Stimulated activated naive B cell treated with anti-CD40 and anti-IgM and Interleukin-4, amounts not matched to agents 10 μg/mL and 1 μg/mL and 100 μg/mL, for 72 hours (primary cell): ENCODE measurements at regions not wholly inside any gene's neighbourhood (a gene's known extent, or its start where the extent isn't known, plus 50 kb on each side); places are given as distances from the start of the nearest gene placed in this dataset.

ENCODE experiments used
- ATAC-seq, 2 donors: fragments of 150-1000 bp; cut with Tn5 transposase; replicated peaks; 2 replicates each; pipeline ENCODE4 v1.10.0; 2021; ENCODE audit warnings: moderate library complexity in 1 of 2
- DNase-seq: peaks from one replicate; pipeline ENCODE4 v3.0.0; 2021
- H3K27ac Mint-ChIP-seq: one replicate; pipeline ENCODE4 v1.8.0; 2022; ENCODE audit warnings: mild to moderate bottlenecking, mixed read lengths
- H3K27me3 Mint-ChIP-seq, 2 donors: one replicate each; pipeline ENCODE4 v1.8.0; 2022; ENCODE audit warnings: mixed read lengths in 2 of 2
- H3K36me3 Mint-ChIP-seq, 2 donors: one replicate each; pipeline ENCODE4 v1.8.0; 2022; ENCODE audit warnings: mixed read lengths in 2 of 2, mild to moderate bottlenecking in 1 of 2
- H3K4me1 Mint-ChIP-seq, 2 donors: one replicate each; pipeline ENCODE4 v1.8.0; 2022; ENCODE audit warnings: mixed read lengths in 2 of 2, mild to moderate bottlenecking in 1 of 2
- H3K4me3 Mint-ChIP-seq, 2 donors: one replicate each; pipeline ENCODE4 v1.8.0; 2022; ENCODE audit warnings: mild to moderate bottlenecking in 2 of 2, mixed read lengths in 2 of 2, moderate library complexity in 1 of 2
- H3K9me3 Mint-ChIP-seq, 2 donors: one replicate each; pipeline ENCODE4 v1.8.0; 2022; ENCODE audit warnings: mixed read lengths in 2 of 2, mild to moderate bottlenecking in 1 of 2

- ATAC-seq (no peak), DNase-seq (no peak)
- H3K4me1 Mint-ChIP-seq = peaks cover 11 to 12% of the 10 kb centered on the region in 2 donors
- H3K27ac Mint-ChIP-seq = no peak overlapping the region
- no peaks in the 10 kb centered on the region for H3K36me3 Mint-ChIP-seq
- H3K9me3 Mint-ChIP-seq = peaks cover 4 to 15% of the 10 kb centered on the region in 2 donors
- H3K4me3 Mint-ChIP-seq = no peak overlapping the region
- peaks cover 0 to 7% of the 10 kb centered on the region in 2 donors for H3K27me3 Mint-ChIP-seq
Observed at GRCh38 chr5:144093868-144094267, 76.6 kb downstream of the YIPF5 start.

- peaks cover 0 to 8% of the 10 kb centered on the region in 2 donors for H3K9me3 Mint-ChIP-seq
- H3K4me1 Mint-ChIP-seq = no peaks in the 10 kb centered on the region
- no peak overlapping the region for H3K27ac Mint-ChIP-seq
- peaks cover 0 to 7% of the 10 kb centered on the region in 2 donors for H3K27me3 Mint-ChIP-seq
- ATAC-seq (no peak), DNase-seq (no peak)
- no peaks in the 10 kb centered on the region for H3K36me3 Mint-ChIP-seq
- no peak overlapping the region for H3K4me3 Mint-ChIP-seq
Observed at GRCh38 chr5:144100702-144101101, 69.8 kb downstream of the YIPF5 start.

GRCh38 chr5:144101616-144102015 lies 68.8 kb downstream of the YIPF5 start:
- no peaks in the 10 kb centered on the region for H3K36me3 Mint-ChIP-seq
- no peak overlapping the region for H3K4me3 Mint-ChIP-seq
- no peaks in the 10 kb centered on the region for H3K4me1 Mint-ChIP-seq
- no peak for ATAC-seq
- H3K27ac Mint-ChIP-seq = no peak overlapping the region
- DNase-seq = no peak
- H3K27me3 Mint-ChIP-seq = peaks cover 0 to 7% of the 10 kb centered on the region in 2 donors
- peaks cover 0 to 6% of the 10 kb centered on the region in 2 donors for H3K9me3 Mint-ChIP-seq

GRCh38 chr5:144102361-144102760 lies 68.1 kb downstream of the YIPF5 start:
- Mint-ChIP-seq H3K4me3 (no peak overlapping the region), H3K27ac (no peak overlapping the region), H3K36me3 (no peaks in the 10 kb centered on the region), H3K9me3 (peaks cover 0 to 6% of the 10 kb centered on the region in 2 donors), H3K4me1 (no peaks in the 10 kb centered on the region), H3K27me3 (peaks cover 0 to 7% of the 10 kb centered on the region in 2 donors)
- DNase-seq (no peak), ATAC-seq (no peak)

GRCh38 chr5:144102979-144103378 lies 67.5 kb downstream of the YIPF5 start:
- Mint-ChIP-seq H3K4me3 (no peak overlapping the region), H3K9me3 (peaks cover 0 to 1% of the 10 kb centered on the region in 2 donors), H3K4me1 (no peaks in the 10 kb centered on the region), H3K27me3 (peaks cover 0 to 2% of the 10 kb centered on the region in 2 donors), H3K36me3 (no peaks in the 10 kb centered on the region), H3K27ac (no peak overlapping the region)
- no peak for DNase-seq
- no peak for ATAC-seq

GRCh38 chr5:144103611-144104485 lies 66.6 kb downstream of the YIPF5 start:
- H3K27me3 Mint-ChIP-seq = no peaks in the 10 kb centered on the region
- H3K4me3 Mint-ChIP-seq = no peak overlapping the region
- no peaks in the 10 kb centered on the region for H3K9me3 Mint-ChIP-seq
- ATAC-seq = no peak
- no peak for DNase-seq
- no peak overlapping the region for H3K27ac Mint-ChIP-seq
- no peaks in the 10 kb centered on the region for H3K36me3 Mint-ChIP-seq
- H3K4me1 Mint-ChIP-seq = no peaks in the 10 kb centered on the region

- Mint-ChIP-seq H3K9me3 (no peaks in the 10 kb centered on the region), H3K4me1 (no peaks in the 10 kb centered on the region), H3K4me3 (no peak overlapping the region), H3K27ac (no peak overlapping the region), H3K36me3 (no peaks in the 10 kb centered on the region), H3K27me3 (no peaks in the 10 kb centered on the region)
- DNase-seq = no peak
- ATAC-seq = no peak
Observed at GRCh38 chr5:144105371-144105770, 65.1 kb downstream of the YIPF5 start.

- H3K27me3 Mint-ChIP-seq = peaks cover 13 to 15% of the 10 kb centered on the region in 2 donors
- H3K27ac Mint-ChIP-seq = no peak overlapping the region
- no peaks in the 10 kb centered on the region for H3K36me3 Mint-ChIP-seq
- peaks cover 0 to 3% of the 10 kb centered on the region in 2 donors for H3K9me3 Mint-ChIP-seq
- H3K4me3 Mint-ChIP-seq = no peak overlapping the region
- no peak for DNase-seq
- H3K4me1 Mint-ChIP-seq = no peaks in the 10 kb centered on the region
- no peak for ATAC-seq
Observed at GRCh38 chr5:144108131-144108530, 62.3 kb downstream of the YIPF5 start.
